ENCODE measurements at regions not wholly inside any gene's neighbourhood (a gene's known extent, or its start where the extent isn't known, plus 50 kb on each side); places are given as distances from the start of the nearest gene placed in this dataset.
"Not testable (repeated sequence)": the region's sequence is repeated elsewhere in the genome, so short reads cannot be mapped to it uniquely, and the experiment has no call there.

GRCh38 chr6:156601152-156602065 lies 175.8 kb upstream of the ARID1B start:
- DNase-seq (ENCODE audit: low read depth in 2 of 2) = no peak

GRCh38 chr6:156600678-156601077 lies 176.5 kb upstream of the ARID1B start:
- DNase-seq (ENCODE audit: low read depth in 2 of 2) = no peak

- DNase-seq (ENCODE audit: low read depth in 2 of 2) = no peak
Observed at GRCh38 chr6:156599978-156600590, 177.1 kb upstream of the ARID1B start.

DNA sequence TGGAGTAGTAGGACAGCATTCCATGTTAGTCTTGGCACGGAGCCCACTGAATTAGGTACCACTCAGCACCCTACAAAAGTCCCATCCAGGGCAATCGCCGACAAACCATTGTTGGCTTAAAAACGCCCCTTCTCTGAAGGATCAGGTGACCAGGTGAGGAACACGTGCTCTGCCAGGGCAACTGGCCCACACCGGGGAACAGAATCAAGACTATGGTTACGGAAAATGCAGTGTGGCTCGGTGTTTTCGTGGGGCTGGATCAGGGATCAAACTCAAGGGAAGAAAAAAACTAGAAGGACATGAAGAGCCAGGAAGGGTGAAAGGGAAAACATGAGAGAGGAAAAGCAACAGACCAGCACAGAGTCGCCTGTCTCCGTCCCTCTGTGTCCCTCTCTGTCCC lies 177.8 kb upstream of the ARID1B start:
- no peak for DNase-seq (ENCODE audit: low read depth in 2 of 2)

GRCh38 chr6:156598855-156599180 lies 178.4 kb upstream of the ARID1B start:
- DNase-seq (ENCODE audit: low read depth in 2 of 2) = no peak

DNA sequence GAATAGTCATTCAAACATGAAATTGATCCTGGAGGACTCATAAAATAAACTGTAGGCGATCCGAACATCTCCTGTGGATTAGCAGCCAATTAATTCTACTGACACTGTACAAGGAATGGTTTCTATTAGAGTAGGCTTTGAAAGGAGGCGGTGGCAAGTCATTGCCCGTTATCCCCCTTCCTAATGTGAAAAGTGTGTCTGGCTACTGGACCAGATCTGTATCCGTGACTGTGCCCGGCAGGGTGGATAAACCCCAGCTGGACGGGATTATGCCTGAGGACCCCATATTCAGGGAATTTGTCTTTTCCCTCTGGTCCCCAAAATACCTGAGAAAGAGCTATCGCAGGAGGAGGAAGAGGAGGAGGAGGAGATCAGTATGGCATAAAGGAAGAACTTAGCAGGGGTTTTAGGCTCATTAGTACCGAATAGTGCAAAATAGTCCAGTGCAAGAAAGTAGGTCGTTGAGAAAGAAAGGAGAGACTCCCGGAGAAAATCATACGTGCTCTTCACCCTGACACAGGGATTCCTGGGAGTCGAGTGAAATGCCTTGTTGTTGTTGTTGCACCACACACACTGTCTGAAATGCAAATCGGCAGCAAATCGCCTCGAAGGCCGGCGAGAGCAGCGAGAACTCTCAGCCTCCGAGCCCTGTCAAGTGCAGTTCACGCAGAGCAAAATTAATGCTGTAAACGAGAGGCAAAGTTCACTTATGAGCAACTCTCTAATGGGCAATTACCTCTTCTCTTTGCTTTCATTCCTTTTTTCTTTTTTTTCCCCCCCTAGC lies 178.9 kb upstream of the ARID1B start:
- no peak for DNase-seq (ENCODE audit: low read depth in 2 of 2)

GRCh38 chr6:156597095-156597494 lies 180.1 kb upstream of the ARID1B start:
- DNase-seq (ENCODE audit: low read depth in 2 of 2) = no peak

GRCh38 chr6:156595476-156595875 lies 181.7 kb upstream of the ARID1B start:
- no peak for DNase-seq (ENCODE audit: low read depth in 2 of 2)

GRCh38 chr6:156593893-156594292 lies 183.3 kb upstream of the ARID1B start:
- DNase-seq (ENCODE audit: low read depth in 2 of 2) = no peak

DNA sequence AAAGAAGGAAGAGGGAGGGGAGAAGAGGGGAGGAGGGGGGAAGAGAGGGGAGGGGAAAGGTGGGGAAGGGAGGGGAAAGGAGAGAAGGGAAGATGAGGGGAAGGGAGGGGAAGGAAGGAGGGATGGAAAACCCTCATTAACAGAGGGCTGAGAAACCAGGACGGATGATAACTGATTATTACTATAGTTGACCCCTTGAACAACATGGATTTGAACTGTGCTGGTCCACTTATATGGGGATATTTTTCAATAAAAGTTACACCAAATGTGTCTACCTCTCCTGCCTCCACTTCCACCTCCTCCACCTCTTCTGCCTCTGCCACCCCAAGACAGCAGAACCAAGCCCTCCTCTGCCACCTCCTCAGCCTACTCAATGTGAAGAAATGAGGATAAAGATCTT lies 184.1 kb upstream of the ARID1B start:
- DNase-seq (ENCODE audit: low read depth in 2 of 2) = no peak

DNA sequence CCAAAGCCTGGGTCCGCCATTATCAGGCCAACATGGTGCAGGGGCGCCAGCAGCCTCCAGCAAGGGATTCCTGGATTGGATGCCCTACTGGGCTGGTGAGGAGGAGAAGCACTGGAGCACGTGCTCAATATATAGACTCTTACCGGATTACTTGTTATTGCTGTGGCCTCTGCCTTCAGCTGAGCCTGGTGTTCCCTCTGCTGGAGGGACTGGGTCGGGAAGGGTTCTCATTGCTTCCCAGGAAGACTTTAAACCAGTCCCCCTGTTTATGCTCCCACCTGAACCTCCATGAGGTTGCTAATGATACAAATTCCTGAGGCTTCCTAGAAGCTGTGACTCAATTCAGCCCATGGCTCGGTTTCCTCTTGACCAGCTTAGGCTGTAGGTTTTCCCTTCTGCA lies 186.7 kb upstream of the ARID1B start:
- DNase-seq (ENCODE audit: low read depth in 2 of 2) = no peak

DNA sequence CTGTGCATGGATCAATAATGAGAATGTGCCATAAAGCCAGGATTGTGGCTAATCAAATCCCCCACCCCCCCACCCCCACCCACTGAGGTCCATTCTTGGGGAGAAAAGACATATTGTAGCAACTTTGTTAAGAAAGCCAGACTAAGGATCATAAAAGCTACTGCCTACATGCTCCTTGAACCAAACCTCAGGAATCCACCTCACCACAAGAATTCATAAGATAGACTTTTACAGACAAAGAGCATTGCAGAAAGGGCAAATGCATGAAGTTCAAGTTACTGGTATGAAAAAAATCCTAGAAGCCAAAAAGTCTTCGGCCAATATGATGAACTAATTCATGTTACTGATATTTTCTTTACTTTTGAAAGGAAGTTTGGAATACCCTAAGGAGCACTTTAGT lies 187.9 kb upstream of the ARID1B start:
- peak; percentile 36 to 37 for DNase-seq (ENCODE audit: low read depth in 2 of 2)

DNA sequence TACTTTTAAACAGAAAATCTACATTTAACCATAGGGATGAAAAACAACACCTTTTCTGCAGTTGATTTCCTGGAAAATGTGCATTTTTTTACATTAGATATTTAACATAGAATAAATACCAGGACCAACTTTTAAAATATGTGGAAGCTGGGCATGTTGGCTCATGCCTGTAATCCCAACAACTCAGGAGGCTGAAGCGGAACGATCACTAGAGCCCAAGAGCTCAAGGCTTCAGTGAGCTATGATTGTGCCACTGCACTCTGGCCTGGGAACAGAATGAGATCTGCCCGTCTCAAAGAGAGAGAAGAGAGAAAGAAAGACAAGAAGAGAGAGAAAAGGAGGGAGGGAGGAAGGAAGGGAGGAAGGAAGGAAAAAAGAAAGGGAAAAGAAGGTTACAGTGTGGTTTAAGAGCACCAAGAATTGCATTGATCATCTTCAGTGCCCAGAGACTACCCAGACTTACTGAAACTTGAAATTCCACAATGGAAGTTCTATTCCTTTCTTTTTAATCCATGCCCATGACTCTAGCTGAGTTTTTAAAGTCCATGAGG lies 189.4 kb upstream of the ARID1B start:
- DNase-seq (ENCODE audit: low read depth in 2 of 2) = no peak

- no peak for DNase-seq (ENCODE audit: low read depth in 2 of 2)
Observed at GRCh38 chr6:156587071-156587470, 190.1 kb upstream of the ARID1B start.

GRCh38 chr6:156585859-156586258 lies 191.3 kb upstream of the ARID1B start:
- DNase-seq (ENCODE audit: low read depth in 2 of 2) = no peak

- not testable (repeated sequence) for DNase-seq (ENCODE audit: low read depth in 2 of 2)
Observed at GRCh38 chr6:156584121-156584520, 193.1 kb upstream of the ARID1B start.

DNA sequence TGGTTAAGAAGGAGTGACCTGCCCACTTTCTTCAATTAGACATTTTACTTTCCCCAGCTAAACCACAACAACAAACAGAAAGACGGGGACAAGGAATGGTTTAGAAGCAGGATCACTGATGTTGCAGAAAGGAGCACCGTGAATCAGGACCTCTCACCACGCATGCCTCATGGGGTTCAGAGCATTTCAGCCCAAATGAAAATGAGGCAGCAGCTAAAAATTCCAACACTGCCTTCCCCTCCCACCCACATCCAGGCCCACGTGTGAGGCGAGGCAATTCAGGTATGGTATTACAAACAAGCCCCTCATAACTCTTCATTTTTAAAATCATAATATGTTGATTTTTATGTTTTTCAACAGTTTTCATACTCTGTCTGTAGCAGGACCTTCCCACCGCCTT lies 194.1 kb upstream of the ARID1B start:
- DNase-seq (ENCODE audit: low read depth in 2 of 2) = no peak

DNA sequence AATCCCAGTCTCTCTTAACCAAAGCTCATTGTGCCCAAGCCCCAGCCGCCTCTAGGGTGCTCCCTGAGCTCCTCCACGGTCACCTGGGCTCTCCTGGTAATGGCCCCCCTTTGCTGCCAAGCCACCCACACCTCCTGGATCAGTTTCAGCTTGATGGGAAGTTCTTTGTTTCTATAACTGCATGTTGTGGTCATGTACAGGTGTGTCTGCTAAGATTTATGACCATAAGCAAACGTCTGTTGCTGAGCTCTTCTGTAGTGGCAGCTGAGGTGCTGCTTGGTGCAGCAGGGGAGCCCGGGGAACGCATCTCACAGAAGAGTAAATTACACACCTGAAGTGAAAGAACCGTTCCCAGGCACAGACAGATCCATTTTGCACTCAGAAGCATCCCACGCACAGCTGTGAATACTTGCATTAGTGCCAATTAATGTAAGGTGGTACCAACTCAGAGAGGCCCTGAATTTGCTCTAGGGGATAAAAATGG lies 194.6 kb upstream of the ARID1B start:
- DNase-seq (ENCODE audit: low read depth in 2 of 2) = no peak

GRCh38 chr6:156579564-156579963 lies 197.6 kb upstream of the ARID1B start:
- no peak for DNase-seq (ENCODE audit: low read depth in 2 of 2)

- DNase-seq (ENCODE audit: low read depth in 2 of 2) = no peak
Observed at GRCh38 chr6:156577749-156578148, 199.4 kb upstream of the ARID1B start.

- no peak for DNase-seq (ENCODE audit: low read depth in 2 of 2)
Observed at GRCh38 chr6:156575361-156575760, 201.8 kb upstream of the ARID1B start.

DNA sequence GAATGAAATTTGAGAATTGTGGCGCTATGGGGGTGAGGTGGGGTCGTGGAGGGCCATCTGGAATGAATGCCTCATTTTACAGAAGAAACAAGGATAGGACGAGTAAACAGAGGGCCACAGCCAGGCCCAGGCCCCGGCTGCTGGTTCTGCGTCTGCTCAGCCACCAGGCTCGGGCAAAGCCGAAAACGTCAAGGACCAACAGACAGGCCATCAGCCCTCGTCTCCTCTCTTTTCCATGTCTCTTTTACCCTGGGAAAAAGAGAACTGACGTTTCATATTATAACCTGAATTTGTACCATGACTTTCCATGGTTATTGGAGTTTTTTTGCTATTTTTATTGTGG lies 212.4 kb upstream of the ARID1B start:
- DNase-seq (ENCODE audit: low read depth in 2 of 2) = no peak

Data from fibroblast of skin of left quadriceps (primary cell).